ENCODE measurements at regions not wholly inside any gene's neighbourhood (a gene's known extent, or its start where the extent isn't known, plus 50 kb on each side); places are given as distances from the start of the nearest gene placed in this dataset.
"Not testable (repeated sequence)": the region's sequence is repeated elsewhere in the genome, so short reads cannot be mapped to it uniquely, and the experiment has no call there.

DNA sequence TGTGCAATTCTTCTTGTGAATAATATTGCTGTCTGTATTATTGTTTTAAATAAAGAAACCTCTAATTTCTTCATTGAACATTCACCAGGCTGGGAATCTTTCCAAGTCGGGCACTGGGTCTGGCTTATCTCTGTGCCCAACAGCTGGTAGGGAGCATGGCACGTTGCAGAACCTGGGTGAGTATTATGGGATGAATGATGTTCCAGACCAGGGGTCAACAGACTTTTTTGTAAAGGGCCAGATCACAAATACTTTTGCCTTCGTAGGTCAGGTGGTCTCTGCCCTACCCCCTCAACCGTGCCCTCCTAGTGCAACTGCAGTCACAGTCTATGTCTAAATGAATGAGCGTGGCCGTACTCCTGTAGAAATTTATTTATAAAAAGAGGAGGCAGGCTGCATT is 81.6 kb upstream of the FOXQ1 start:
- no peak for DNase-seq

DNA sequence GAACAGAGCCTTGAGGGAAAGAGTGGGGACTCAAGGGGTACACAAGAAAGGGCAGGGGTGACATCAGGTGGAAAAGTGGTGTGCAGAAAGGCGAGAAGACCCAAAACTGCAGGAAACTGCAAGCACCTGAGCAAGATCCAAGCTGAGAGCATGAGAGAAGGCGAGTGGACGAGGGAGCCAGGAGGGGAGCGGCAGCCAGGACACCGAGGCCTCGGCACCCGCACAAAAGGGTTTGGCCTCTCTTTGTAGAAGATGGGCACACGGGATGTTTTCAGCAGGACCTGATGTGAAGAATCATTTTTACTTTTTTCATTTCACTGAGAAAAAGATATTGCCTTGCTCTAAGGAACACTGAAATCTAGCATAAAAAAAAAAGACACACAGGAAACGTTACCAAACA is 82.1 kb upstream of the FOXQ1 start:
- DNase-seq, result no peak

DNA sequence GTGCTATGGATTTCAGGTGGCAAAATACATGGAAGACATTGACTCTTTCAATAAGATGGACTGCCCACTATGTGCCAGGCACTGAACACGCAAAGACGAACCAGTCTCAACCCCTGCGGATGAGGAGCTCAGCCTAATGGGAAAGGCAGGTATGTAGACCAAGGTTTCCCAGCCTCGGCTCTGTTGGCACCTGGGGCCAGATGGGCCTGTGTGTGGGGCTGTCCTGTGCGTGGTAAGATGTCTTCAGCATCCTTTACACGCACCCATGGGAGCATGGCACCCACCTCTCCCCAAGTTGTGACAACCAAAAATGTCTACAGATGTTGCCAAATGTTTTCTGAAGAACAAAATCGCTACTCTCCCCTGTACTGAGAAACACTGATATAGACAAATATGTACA is 82.6 kb upstream of the FOXQ1 start:
- no peak for DNase-seq

DNA sequence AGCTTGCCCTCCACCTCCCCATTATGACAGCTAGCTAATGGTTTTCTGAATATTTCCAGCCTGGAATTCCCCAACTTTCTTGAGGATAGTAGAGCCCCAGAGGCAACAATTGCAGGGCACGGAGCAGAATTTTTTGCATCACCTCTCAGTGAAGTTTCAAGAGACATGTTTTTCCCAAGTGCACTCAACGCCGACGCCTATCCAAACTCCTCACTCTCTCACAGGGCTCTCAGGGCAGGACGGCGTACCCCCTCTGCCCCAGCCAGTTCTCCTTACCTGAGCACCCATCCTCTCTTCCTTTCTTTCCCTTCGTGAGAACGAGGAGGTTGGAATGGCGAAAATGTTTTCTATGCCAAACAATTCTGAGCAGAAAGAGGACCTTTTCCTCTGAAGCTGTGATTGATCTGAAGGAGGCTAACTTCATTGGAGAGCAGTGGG is 83.1 kb upstream of the FOXQ1 start:
- no peak for DNase-seq

DNA sequence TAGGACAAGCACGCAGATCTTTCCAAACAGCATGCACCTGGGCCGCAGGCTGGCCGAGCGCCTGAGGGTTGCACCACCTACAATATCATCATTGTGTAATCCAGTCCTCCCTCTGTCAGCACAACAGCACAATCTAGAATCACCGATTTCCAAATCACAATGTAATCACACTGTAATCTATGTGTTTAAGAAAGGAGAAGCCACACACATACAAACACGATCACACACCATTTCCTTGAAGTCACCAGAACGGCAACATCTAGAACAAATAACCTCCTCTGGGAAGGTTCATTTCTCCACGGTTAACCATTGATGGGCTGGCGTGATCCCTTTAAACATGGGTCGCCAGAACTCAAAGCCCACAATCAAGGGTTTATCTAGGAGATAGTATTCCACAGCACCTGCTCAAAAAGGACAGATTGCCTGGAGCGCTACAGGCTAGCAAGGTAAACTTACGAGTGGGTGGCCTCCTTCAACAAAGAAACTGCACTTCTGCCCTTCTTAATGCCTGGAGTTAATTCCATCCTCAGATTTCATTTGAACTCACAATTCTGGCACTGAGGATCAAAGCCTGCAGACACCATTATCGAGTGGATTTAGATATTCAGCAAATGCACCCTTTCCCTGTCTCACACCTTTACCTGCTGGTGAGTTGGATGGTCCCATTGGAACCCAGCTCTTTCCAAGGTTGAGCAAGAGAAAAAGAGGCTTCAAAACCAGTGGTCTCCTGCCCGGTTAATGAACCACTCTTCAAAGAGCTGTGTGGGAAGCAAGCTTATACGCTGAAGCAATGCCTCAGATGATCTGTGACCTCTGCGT is 83.8 kb upstream of the FOXQ1 start:
- DNase-seq, result no peak

DNA sequence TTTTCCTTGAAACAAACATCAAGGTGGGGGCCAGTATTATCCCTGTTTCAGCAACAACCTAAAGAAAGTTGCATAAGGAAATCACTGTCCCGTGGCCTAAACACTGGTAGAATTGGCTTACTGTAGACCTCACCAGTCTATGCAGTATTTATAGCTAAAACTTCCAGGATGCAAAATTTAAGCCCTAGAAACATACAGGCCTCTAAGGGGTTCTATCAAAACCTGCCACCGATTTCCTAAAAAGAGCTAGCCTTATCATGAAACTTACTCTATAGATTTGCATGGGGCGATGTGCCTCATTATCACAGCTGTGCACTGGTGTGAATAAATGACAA is 84.3 kb upstream of the FOXQ1 start:
- DNase-seq, result no peak

DNA sequence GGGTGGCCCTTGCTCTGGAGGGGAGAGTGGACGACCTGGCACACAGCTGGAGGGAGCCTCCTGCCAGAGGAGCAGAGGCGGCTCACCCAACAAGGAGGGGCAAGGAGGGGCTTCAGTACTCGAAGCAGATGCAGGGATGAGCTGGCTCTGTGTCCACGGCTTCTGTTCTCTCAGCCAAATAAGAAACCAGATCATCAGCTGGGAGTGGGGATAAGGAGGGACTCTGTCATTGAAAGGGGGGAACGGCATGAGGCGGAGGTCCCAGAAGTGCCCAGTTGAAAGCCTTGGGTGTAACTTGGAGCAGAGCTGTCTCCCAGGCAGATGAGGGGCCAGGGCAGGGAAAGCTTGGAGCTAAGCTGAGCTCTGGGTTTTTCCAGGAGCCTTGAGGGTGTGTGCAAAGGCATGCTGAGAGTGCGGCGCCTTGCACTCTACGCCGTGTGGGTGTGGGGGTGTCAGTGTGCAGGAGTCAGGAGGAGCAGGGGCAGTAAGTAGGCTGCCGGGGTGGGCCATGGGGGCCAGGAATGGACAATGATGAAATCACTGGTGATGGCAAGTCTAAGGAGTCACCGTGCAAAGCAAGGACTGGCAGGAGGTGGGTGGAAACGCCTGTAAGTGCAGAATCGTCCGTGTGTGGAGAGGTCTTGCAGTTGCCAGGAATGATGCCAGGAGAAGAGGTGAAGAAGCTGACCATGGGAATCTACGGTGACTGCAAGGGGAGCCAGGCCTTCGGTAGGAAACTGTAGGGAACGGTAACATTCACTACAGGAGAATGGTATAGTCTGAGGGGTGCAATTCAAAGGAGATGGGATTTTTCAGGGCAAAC is 85.4 kb upstream of the FOXQ1 start:
- no peak for DNase-seq

DNA sequence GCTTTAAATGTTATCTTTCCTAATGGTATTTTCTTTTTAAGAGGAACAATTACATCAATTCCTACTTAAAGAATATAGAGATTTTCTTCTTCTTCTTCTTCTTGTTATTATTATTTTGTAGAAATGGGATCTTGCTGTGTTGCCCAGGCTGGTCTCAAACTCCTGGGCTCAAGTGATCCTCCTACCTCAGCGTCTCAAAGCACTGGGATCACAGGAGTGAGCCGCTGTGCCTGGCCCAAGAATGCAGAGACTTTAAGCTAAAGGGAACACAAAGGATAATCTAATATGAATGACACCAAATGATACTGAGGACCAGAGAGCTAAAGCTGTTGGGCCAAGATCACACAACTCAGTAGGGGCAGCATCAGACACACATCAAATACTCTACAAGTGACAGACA is 87.4 kb upstream of the FOXQ1 start:
- DNase-seq, result no peak

DNA sequence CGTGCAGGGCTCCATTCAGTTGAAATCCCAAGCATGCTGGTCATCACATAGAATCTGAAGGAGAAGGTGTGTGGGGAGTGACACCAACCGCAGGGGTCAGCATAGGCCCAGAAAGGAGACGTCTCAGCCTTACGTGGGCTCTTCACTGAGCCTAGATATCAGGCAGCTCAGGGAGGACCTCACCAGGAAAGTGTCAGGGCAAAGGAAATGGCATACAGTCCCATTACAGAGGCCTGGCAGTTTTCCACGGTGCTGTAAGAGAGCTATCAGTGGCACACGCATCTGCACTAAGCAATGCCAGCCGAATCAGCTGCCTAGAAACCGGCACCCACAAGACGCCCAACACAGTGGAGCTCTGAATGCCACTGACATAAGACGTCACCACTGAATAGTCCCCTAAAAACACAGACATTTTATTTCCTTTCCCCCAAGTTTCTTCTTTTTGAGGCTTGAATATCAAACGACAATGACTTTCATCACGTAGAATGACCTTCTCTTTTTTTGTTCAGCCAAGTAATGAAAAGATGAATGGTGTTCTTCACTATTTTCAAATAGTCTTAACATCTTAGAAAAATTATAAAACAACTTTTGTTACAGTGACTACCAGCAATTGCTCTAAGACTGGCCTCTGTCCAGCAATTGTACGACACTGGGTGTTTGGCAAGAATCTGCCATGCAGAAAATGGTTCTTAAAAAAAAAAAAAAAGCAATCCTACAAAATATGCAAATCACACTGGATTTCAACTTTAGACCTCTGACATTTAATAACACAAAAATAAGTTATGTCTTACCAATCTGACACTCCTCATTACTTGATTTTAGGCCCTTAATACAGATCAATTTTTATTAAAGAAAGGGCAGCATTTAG is 88.9 kb upstream of the FOXQ1 start:
- no peak for DNase-seq

DNA sequence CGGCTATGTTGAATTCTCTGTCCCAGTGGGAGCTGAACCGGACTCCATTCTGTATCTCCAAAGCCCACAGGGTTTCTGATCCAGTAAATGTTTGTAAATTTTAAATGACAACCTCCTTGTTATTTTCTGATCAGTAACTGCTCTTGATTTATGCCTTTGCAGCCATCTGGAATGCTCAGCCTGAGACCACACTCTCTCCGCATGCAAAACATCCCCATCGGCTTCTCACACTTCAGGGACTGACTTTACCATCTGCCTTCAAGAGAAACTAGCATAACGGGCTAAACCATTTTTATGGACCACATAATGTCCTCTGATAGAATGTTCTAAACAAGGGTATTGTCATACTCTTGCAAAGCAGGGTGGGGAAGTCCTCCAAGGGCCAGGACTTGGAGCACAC is 94.5 kb upstream of the FOXQ1 start:
- DNase-seq, result no peak

DNA sequence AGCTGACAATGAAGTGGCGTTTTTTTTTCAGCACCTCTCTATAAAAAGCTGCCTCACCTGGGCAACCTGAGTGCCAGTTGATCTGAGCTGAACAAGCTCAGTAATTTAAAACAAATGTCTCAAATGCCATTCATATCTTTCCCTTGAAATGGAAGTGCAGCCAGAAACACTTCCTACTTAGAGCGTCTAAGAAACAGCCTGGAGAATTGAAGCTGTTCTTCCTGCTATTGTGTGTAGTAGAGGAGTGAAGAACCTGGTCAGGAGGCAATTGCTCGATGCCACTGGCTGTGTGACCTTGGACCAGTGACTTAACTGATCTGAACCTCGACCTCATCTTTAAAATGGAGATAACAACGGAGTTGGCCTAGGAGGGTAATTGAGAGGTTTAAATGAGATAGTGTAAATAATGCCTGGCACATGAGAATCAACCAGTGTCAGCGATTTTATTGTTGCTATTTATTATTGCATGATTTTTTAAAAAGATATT is 95.4 kb upstream of the FOXQ1 start:
- DNase-seq, result no peak

DNA sequence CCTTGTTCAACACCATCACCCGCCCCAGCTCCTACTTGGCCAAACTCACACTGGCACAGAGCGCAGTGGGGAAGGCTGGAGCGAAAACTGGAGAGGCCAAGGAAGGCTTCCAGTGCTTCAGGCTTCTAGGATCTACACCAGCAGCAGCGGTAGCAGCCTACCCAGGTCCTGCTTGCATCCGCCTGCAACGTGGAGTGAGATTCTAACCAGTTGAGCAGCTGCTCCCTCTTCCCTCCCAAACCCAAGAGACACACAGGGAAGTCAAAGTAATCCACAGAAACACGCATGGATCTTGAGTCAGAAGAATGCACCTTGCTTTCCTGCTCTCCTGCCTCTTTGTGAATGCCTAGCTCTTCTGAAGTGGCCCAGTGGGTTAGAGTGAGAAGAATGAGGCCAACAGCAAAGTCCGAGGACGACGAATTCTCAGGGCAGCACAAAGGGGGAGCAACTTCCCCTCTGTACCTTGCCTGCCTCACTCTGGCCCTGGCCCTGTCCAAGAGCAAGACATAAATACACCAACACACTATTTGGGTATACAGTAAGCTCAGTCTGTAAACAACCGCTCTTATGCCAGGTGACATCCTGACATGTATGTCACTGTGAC is 95.9 kb upstream of the FOXQ1 start:
- no peak for DNase-seq

DNA sequence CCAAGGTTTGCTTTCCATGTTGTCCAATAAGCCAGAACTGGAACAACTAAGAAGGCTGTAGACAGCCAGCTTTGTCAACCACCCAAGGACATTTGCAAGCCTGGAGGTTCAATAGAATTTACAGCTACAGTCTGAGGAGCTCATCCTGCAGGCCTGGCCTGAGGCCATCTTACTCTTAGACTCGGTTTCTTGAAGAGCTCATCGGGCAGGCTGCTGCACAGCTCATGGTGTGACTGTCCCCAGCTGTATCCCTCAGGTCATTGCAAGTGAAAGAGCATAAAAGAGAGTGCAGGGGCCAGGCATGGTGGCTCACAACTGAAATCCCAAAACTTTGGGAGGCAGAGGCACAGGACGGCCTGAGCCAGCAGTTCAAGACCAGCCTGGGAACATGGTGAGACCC is 96.9 kb upstream of the FOXQ1 start:
- no peak for DNase-seq

DNA sequence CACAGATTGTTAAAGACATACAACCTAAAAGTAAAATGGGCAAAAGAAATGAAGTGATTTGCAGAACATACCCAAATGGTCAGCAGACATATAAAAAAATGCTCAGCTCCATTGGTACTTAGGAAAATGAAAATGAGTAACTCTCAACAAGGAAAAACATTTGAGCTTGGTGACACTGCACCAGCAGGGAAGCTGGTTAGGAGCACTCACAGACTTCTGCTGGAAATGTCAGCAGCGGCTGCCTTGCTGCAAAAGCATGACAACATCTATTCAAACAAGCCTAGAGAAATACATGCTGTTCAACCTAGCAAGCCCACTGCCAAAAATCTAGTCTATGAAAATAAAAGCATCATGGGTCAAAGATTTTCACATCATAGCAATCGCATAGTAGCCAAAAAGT is 99.0 kb upstream of the FOXQ1 start:
- DNase-seq, result no peak

DNA sequence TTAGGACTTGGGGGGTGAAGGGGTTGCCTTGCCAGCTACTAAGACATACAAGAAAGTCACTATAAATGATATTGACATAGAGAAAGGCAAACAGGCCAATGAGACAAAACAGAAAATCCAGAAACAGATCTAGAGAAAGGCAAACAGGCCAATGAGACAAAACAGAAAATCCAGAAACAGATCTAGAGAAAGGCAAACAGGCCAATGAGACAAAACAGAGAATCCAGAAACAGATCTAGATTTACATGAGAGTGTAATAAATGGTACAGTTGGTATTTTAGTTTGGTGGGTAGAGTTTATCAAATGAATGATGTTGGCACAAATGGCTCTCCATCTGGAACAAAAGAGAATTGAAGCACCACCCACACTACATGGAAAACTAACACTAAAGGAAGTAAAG is 99.8 kb upstream of the FOXQ1 start:
- not testable (repeated sequence) for DNase-seq

DNA sequence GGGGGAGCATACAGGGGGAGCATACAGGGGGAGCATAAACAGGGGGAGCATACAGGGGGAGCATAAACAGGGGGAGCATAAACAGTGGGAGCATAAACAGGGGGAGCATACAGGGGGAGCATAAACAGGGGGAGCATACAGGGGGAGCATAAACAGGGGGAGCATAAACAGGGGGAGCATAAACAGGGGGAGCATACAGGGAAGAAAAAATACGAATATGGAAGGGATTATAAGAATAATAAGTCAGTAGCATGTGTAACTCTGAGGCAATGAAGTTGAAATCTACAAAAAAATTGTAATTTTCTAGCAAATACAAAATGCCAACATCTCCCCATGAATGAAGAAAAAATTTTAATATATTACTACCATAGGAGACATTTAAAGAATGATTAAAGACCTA is 101.3 kb upstream of the FOXQ1 start:
- DNase-seq, result not testable (repeated sequence)

DNA sequence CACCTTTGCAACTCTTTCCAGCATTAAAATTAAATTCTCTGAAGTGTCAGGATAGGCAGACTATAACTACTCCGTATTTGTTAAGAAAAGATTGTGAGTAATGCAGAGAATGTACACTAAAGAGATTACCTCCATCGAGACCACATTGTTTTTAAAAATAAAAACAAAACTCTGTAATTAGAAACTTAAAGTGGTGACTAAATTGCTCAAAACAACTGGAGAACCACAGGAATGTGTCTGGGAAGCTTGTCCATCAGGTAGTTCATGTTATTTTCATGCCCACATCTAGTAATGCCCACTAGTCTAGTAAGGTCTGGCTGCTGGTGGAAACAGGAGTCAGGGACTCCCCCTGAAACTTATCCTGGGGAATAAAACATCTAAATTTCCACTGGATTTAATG is 103.0 kb upstream of the FOXQ1 start:
- no peak for DNase-seq

DNA sequence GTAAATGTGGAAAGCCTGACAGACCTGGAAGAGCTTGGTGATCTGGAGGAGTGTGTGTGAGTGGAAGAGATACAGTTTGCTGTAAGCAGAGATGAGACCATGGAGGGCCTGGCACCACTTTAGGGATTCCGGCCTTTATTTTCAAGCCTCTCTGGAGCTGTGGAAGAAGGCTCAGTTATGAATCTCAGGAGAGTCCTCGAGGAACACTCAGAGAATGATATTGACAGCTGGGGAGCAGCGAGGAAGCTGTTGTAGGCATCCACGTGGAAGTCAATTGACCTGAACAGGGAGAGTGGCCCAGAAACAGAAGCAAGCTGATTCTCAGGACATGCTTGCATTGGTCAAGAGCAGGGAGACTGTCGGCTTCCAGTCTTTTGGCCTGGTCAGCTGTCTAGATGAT is 108.4 kb upstream of the FOXQ1 start:
- DNase-seq, result no peak

DNA sequence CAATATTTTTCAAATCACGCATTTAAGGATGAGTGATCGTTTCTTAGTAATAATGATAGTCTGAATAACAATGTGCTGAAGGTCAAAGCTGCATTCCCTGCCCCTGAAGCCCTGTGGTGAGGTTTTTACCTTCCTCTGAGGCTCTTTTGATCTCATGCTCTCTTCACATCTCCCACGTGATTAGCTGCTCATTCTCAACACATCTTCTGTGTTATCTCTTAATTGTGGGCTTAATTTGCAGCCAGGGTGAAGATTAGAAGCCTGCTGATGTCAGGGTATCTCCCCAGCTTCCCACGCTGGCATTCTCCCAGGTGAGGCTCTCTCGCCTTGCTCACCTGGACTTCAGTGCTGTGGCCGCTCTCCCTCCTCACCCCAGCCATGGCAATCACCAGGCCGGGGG is 109.7 kb upstream of the FOXQ1 start:
- DNase-seq, result no peak

DNA sequence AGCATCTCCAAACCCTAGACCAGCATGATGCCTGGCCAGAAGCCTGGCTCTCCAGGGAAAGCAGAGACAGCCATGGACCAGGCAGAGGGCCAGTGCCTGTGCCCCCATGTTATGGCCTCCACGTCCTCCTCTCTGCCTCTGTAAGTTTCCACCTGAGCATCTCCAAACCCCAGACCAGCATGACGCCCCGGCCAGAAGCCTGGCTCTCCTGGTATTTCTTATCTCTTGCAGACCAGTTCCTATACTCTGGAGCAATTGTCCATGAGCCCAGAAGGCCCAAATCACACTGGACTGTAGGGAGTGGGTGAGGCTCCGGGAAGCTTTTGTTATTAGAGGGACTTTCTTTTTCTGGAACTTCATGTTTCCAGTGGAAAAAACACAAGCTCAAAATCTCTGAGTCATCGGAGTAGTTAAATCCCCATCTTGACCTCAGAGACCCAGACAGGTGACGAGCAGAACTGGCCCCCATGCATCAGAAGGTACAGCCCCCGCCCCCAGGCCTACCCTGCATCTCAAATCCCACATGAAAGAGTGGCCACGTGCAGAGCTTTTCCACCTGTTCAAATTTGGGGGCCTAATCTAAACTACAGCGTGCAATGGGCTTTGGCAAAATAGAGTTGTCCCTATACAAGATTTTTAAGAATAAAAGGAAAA is 110.2 kb upstream of the FOXQ1 start:
- no peak for DNase-seq

DNA sequence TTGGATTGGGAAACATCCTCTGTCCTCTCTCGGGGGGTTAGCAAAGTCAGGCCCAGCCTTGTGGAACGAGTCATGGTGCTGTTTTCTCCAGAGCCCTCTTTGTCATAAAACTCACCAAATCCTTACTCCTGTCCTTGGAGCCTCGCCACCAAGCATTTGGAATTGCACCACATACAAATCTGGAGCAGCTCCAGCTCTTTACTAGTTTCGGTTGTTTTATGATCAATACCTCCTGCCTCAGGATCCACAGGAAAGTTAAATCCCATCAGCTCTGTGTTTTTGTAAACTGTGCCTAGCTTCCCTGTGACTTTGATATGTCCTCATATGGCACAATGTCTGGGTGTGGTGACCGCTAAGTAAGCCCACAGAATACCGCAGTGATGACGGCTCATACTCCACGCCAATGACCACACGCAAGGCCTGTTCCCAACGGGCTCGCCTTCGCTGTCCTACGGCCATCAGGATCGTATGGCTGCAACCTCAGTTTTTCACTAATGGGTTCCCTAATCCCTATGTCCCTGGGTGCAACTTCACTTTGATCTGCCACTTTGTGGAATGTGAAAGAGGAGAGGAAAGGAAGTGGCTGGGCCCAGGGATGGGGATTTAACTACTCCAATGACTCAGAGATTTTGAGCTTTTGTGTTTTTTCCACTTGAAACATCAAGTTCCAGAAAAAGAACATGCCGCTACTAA is 111.3 kb upstream of the FOXQ1 start:
- DNase-seq, result no peak

DNA sequence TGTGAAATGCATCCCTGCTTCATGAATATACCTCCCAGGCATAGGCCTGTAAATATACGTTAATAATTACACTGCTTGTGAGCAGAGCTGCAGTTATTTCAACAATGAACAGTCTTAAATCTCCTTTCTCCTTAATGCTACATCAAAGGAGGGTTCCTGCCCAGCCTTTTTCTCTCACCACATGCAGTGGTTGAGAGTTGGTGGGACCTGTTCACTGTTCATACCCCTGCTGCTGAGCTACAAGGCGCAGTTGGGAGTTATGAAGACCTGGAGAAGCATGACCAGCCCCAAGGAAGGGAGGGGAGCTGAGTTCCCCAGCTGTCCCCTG is 111.9 kb upstream of the FOXQ1 start:
- no peak for DNase-seq
